ENCODE measurements at regions not wholly inside any gene's neighbourhood (a gene's known extent, or its start where the extent isn't known, plus 50 kb on each side); places are given as distances from the start of the nearest gene placed in this dataset.

- ChIA-PET POLR2A (no interaction called here), CTCF (no interaction called here)
- no peak for DNase-seq (ENCODE audit: low spot score)
- no peaks in the 10 kb centered on the region for H3K36me3 Mint-ChIP-seq
- H3K27me3 Mint-ChIP-seq (ENCODE audit: low read depth): no peaks in the 10 kb centered on the region
- no peak overlapping the region for H3K27ac Mint-ChIP-seq
- no peak overlapping the region for H3K4me3 Mint-ChIP-seq
- peaks cover 18% of the 10 kb centered on the region for H3K4me1 Mint-ChIP-seq
- ATAC-seq: no peak
- TF ChIP-seq SP1 (CRISPR knock-in tag; conservative IDR thresholded peaks at IDR 0.05) (no peak), AFF4 (CRISPR knock-in tag; IDR thresholded peaks at IDR 0.05; ENCODE audit: borderline replicate concordance) (no peak), MLX (CRISPR knock-in tag; IDR thresholded peaks at IDR 0.05) (no peak), TEAD4 (CRISPR knock-in tag; IDR thresholded peaks at IDR 0.05) (no peak), HMGA2 (CRISPR knock-in tag; IDR thresholded peaks at IDR 0.05) (no peak), ZBTB43 (CRISPR knock-in tag; IDR thresholded peaks at IDR 0.05) (no peak), MAX (CRISPR knock-in tag; IDR thresholded peaks at IDR 0.05) (no peak), TCF7 (CRISPR knock-in tag; IDR thresholded peaks at IDR 0.05; ENCODE audit: low read depth) (no peak), ZNF671 (CRISPR knock-in tag; IDR thresholded peaks at IDR 0.05) (no peak), ZNF532 (CRISPR knock-in tag; IDR thresholded peaks at IDR 0.05; ENCODE audit: borderline replicate concordance) (no peak), ZNF416 (CRISPR knock-in tag; IDR thresholded peaks at IDR 0.05) (no peak), SMAD4 (CRISPR knock-in tag; IDR thresholded peaks at IDR 0.05) (no peak), ATF3 (CRISPR knock-in tag; conservative IDR thresholded peaks at IDR 0.05) (no peak), USF1 (CRISPR knock-in tag; IDR thresholded peaks at IDR 0.05) (no peak), HMGXB4 (CRISPR knock-in tag; IDR thresholded peaks at IDR 0.05) (no peak), ZNF263 (CRISPR knock-in tag; IDR thresholded peaks at IDR 0.05; ENCODE audit: low read depth) (no peak), JAZF1 (CRISPR knock-in tag; IDR thresholded peaks at IDR 0.05) (no peak), NFYB (CRISPR knock-in tag; conservative IDR thresholded peaks at IDR 0.05; ENCODE audit: low read depth) (no peak), NFATC4 (CRISPR knock-in tag; IDR thresholded peaks at IDR 0.05) (no peak), E2F1 (CRISPR knock-in tag; IDR thresholded peaks at IDR 0.05) (no peak)
- no peaks in the 10 kb centered on the region for H3K9me3 Mint-ChIP-seq
These were observed 166.9 kb downstream of the MOXD1 start for GRCh38 chr6:132234356-132234755.
